SU-DHL-6 (cell line): ENCODE measurements at regions not wholly inside any gene's neighbourhood (a gene's known extent, or its start where the extent isn't known, plus 50 kb on each side); places are given as distances from the start of the nearest gene placed in this dataset.

Experiments
- H2AFZ ChIP-seq: fragments of 200-600 bp; sonication (generic); 2 replicates; pipeline ENCODE4 v1.6.1; 2014; ENCODE audit warnings: low read depth, mild to moderate bottlenecking, moderate library complexity, mixed read lengths, antibody characterized with exemption, low read length; ENCODE audit not compliant: severe bottlenecking
- H3F3A ChIP-seq: fragments of 200-600 bp; shearing (Covaris generic); 2 replicates; pipeline ENCODE4 v1.6.0; 2016; ENCODE audit warnings: antibody characterized with exemption, mild to moderate bottlenecking; ENCODE audit not compliant: insufficient read depth
- H3K27ac ChIP-seq: fragments of 200-600 bp; sonication (generic); 2 replicates; pipeline ENCODE4 v1.5.1; 2016; ENCODE audit warnings: low read depth, mild to moderate bottlenecking, low read length, moderate library complexity, mixed read lengths
- H3K27me3 ChIP-seq: fragments of 200-600 bp; sonication (generic), shearing (Covaris generic); 2 replicates; pipeline ENCODE4 v1.6.0; 2014; ENCODE audit warnings: mild to moderate bottlenecking, low read length
- H3K36me3 ChIP-seq: fragments of 200-600 bp; sonication (generic); 2 replicates; pipeline ENCODE4 v1.6.1; 2014; ENCODE audit warnings: mild to moderate bottlenecking, low read length, mixed read lengths
- H3K4me2 ChIP-seq: fragments of 300-600, 200-600 bp; shearing (Covaris generic), sonication (generic); 2 replicates; pipeline ENCODE4 v1.6.0; 2014; ENCODE audit warnings: low read length, low read depth, mild to moderate bottlenecking; ENCODE audit not compliant: poor library complexity, severe bottlenecking
- H3K4me3 ChIP-seq: fragments of 200-600 bp; sonication (generic); 2 replicates; pipeline ENCODE4 v1.5.1; 2014; ENCODE audit warnings: antibody characterized with exemption, low read length, mild to moderate bottlenecking, mixed read lengths; ENCODE audit not compliant: insufficient read depth, poor library complexity, severe bottlenecking
- H3K79me2 ChIP-seq: fragments of 200-600 bp; sonication (generic); 2 replicates; pipeline ENCODE4 v1.6.1; 2014; ENCODE audit warnings: mild to moderate bottlenecking, low read length, moderate library complexity; ENCODE audit not compliant: insufficient read depth
- H3K9ac ChIP-seq: fragments of 200-600 bp; sonication (generic); 2 replicates; pipeline ENCODE4 v1.7.0; 2014; ENCODE audit warnings: mild to moderate bottlenecking, low read length
- H3K9me2 ChIP-seq: fragments of 200-600 bp; sonication (generic); replicated peaks from 2 replicates; pipeline ENCODE4 v1.6.1; 2014; ENCODE audit warnings: low read length; ENCODE audit not compliant: insufficient read depth
- H3K9me3 ChIP-seq: fragments of 200-600 bp; sonication (generic); 2 replicates; pipeline ENCODE4 v1.6.1; 2014; ENCODE audit warnings: low read length, mixed read lengths; ENCODE audit not compliant: insufficient read depth
- H4K20me1 ChIP-seq: fragments of 200-600 bp; sonication (generic); 2 replicates; pipeline ENCODE4 v1.6.1; 2014; ENCODE audit warnings: low read depth, mild to moderate bottlenecking, antibody characterized with exemption, low read length, moderate library complexity, mixed read lengths
- CTCF ChIP-seq: fragments of 200-600 bp; sonication (generic); IDR thresholded peaks from one replicate; pipeline ENCODE4 v1.5.1; 2017; ENCODE audit warnings: antibody characterized with exemption, mild to moderate bottlenecking, low read length, moderate library complexity; ENCODE audit not compliant: insufficient read depth, poor library complexity, severe bottlenecking
- EZH2phosphoT487 ChIP-seq: fragments of 200-600 bp; sonication (generic), shearing (Covaris generic); conservative IDR thresholded peaks from 2 replicates; pipeline ENCODE4 v1.6.1; 2018; ENCODE audit warnings: mild to moderate bottlenecking, antibody characterized with exemption, low read length, moderate library complexity, mixed read lengths

GRCh38 chr2:237208373-237209260 lies 122.9 kb downstream of the COPS8 start:
- H3K9ac ChIP-seq, result no peak overlapping the region
- H3K4me3 ChIP-seq, result no peak overlapping the region
- no peaks in the 10 kb centered on the region for H3K27me3 ChIP-seq
- no peaks in the 10 kb centered on the region for H3K9me2 ChIP-seq
- H3K27ac ChIP-seq, result no peak overlapping the region
- no peaks in the 10 kb centered on the region for H3K79me2 ChIP-seq
- no peaks in the 10 kb centered on the region for H3K36me3 ChIP-seq
- H2AFZ ChIP-seq, result no peak overlapping the region
- no peak for TF ChIP-seq EZH2phosphoT487
- no peak for TF ChIP-seq CTCF
- no peaks in the 10 kb centered on the region for H4K20me1 ChIP-seq
- H3K4me2 ChIP-seq, result no peak overlapping the region
- peaks cover 7% of the 10 kb centered on the region; the same call in 1 of the 2 replicates for H3K9me3 ChIP-seq
- H3F3A ChIP-seq, result no peaks in the 10 kb centered on the region

- no peaks in the 10 kb centered on the region for H3K9me2 ChIP-seq
- H3K4me3 ChIP-seq, result no peak overlapping the region
- H4K20me1 ChIP-seq, result no peaks in the 10 kb centered on the region
- no peaks in the 10 kb centered on the region for H3K36me3 ChIP-seq
- TF ChIP-seq EZH2phosphoT487 (no peak), CTCF (no peak)
- H3K79me2 ChIP-seq, result no peaks in the 10 kb centered on the region
- H3K27me3 ChIP-seq, result no peaks in the 10 kb centered on the region
- no peak overlapping the region for H3K9ac ChIP-seq
- H3K9me3 ChIP-seq, result peaks cover 7% of the 10 kb centered on the region; the same call in 1 of the 2 replicates
- no peaks in the 10 kb centered on the region for H3F3A ChIP-seq
- no peak overlapping the region for H3K27ac ChIP-seq
- H2AFZ ChIP-seq, result no peak overlapping the region
- no peak overlapping the region for H3K4me2 ChIP-seq
Observed at GRCh38 chr2:237209885-237210284, 124.2 kb downstream of the COPS8 start.

GRCh38 chr2:237210297-237210696 lies 124.6 kb downstream of the COPS8 start:
- no peaks in the 10 kb centered on the region for H3F3A ChIP-seq
- H3K9me3 ChIP-seq, result peaks cover 7% of the 10 kb centered on the region; the same call in 1 of the 2 replicates
- H3K9me2 ChIP-seq, result no peaks in the 10 kb centered on the region
- H3K79me2 ChIP-seq, result no peaks in the 10 kb centered on the region
- no peaks in the 10 kb centered on the region for H3K27me3 ChIP-seq
- no peak overlapping the region for H3K27ac ChIP-seq
- H2AFZ ChIP-seq, result no peak overlapping the region
- no peaks in the 10 kb centered on the region for H4K20me1 ChIP-seq
- no peak overlapping the region for H3K9ac ChIP-seq
- no peaks in the 10 kb centered on the region for H3K36me3 ChIP-seq
- no peak overlapping the region for H3K4me2 ChIP-seq
- no peak for TF ChIP-seq CTCF
- no peak for TF ChIP-seq EZH2phosphoT487
- no peak overlapping the region for H3K4me3 ChIP-seq
